GM21526 (cell line): ENCODE measurements at regions not wholly inside any gene's neighbourhood (a gene's known extent, or its start where the extent isn't known, plus 50 kb on each side); places are given as distances from the start of the nearest gene placed in this dataset.
"Not testable (repeated sequence)": the region's sequence is repeated elsewhere in the genome, so short reads cannot be mapped to it uniquely, and the experiment has no call there.

Experiments used
- ATAC-seq: cut with Tn5 transposase; IDR thresholded peaks from one replicate; pipeline ENCODE4 v1.9.1; 2021; ENCODE audit warnings: moderate library complexity; ENCODE audit not compliant: unreplicated experiment, low FRiP score

GRCh38 chr4:154982187-154983047 lies 201.3 kb downstream of the RBM46 start:
- peak; percentile 58 for ATAC-seq

GRCh38 chr4:154983714-154984113 lies 202.6 kb downstream of the RBM46 start:
- no peak for ATAC-seq

GRCh38 chr4:154984148-154984547 lies 203.1 kb downstream of the RBM46 start:
- peak; percentile 99 for ATAC-seq

- ATAC-seq = no peak
Measured at GRCh38 chr4:154984616-154985015, 203.5 kb downstream of the RBM46 start.

- no peak for ATAC-seq
Measured at GRCh38 chr4:154985673-154986072, 204.6 kb downstream of the RBM46 start.

- no peak for ATAC-seq
Measured at GRCh38 chr4:154988511-154988910, 207.4 kb downstream of the RBM46 start.

GRCh38 chr4:154989511-154989910 lies 208.4 kb downstream of the RBM46 start:
- ATAC-seq = no peak

GRCh38 chr4:154997866-154998265 lies 210.6 kb upstream of the NPY2R start:
- ATAC-seq = not testable (repeated sequence)

- ATAC-seq = no peak
Measured at GRCh38 chr4:154998284-154998683, 210.2 kb upstream of the NPY2R start.

- ATAC-seq = no peak
Measured at GRCh38 chr4:154998773-154999172, 209.7 kb upstream of the NPY2R start.

GRCh38 chr4:154999950-155000578 lies 208.4 kb upstream of the NPY2R start:
- no peak for ATAC-seq

GRCh38 chr4:155001251-155001650 lies 207.2 kb upstream of the NPY2R start:
- ATAC-seq = no peak

- ATAC-seq = no peak
Measured at GRCh38 chr4:155005395-155006090, 202.9 kb upstream of the NPY2R start.

GRCh38 chr4:155007660-155008176 lies 200.7 kb upstream of the NPY2R start:
- no peak for ATAC-seq

GRCh38 chr4:155008389-155008788 lies 200.0 kb upstream of the NPY2R start:
- ATAC-seq = no peak

GRCh38 chr4:155009288-155009687 lies 199.1 kb upstream of the NPY2R start:
- no peak for ATAC-seq

- no peak for ATAC-seq
Measured at GRCh38 chr4:155010376-155010775, 198.1 kb upstream of the NPY2R start.

- ATAC-seq = no peak
Measured at GRCh38 chr4:155011163-155011780, 197.2 kb upstream of the NPY2R start.

GRCh38 chr4:155012469-155012868 lies 196.0 kb upstream of the NPY2R start:
- ATAC-seq = no peak

GRCh38 chr4:155017426-155017825 lies 191.0 kb upstream of the NPY2R start:
- ATAC-seq = no peak
